Fibroblast of lung (primary cell): ENCODE measurements at regions not wholly inside any gene's neighbourhood (a gene's known extent, or its start where the extent isn't known, plus 50 kb on each side); places are given as distances from the start of the nearest gene placed in this dataset.

Source experiments
- DNase-seq, 2 donors: peaks; one replicate each; pipeline versions ENCODE4 v3.0.0 to v3.0.0-alpha.2; 2010; ENCODE audit warnings: low read depth in 2 of 2
- H2AFZ ChIP-seq: 2 replicates; pipeline ENCODE4 v1.5.1; 2012; ENCODE audit warnings: low read length, control low read depth, inconsistent platforms
- H3K27ac ChIP-seq: 2 replicates; pipeline ENCODE4 v1.5.1; 2011; ENCODE audit warnings: low read length, control low read depth; ENCODE audit not compliant: insufficient read depth
- H3K27me3 ChIP-seq: 2 replicates; pipeline ENCODE4 v1.5.1; 2011; ENCODE audit warnings: mild to moderate bottlenecking, low read length; ENCODE audit not compliant: control insufficient read depth, insufficient read depth
- H3K36me3 ChIP-seq: 2 replicates; pipeline ENCODE4 v1.5.1; 2011; ENCODE audit warnings: low read length; ENCODE audit not compliant: control insufficient read depth, insufficient read depth
- H3K4me1 ChIP-seq: 2 replicates; pipeline ENCODE4 v1.5.1; 2011; ENCODE audit warnings: low read length; ENCODE audit not compliant: control insufficient read depth, insufficient read depth; ENCODE audit errors: extremely low read depth
- H3K4me2 ChIP-seq: 2 replicates; pipeline ENCODE4 v1.5.1; 2011; ENCODE audit warnings: low read length, control low read depth; ENCODE audit not compliant: insufficient read depth; ENCODE audit errors: extremely low read depth
- H3K4me3 ChIP-seq, 4 experiments: fragments of 200-600 bp in 1 of 4; sonication (generic) in 1 of 4; replicated peaks in 1 of 4; 2 replicates each; pipeline ENCODE4 v1.5.1; 2011 to 2016; ENCODE audit warnings: low read length in 4 of 4, low read depth in 3 of 4, mild to moderate bottlenecking in 3 of 4, control low read depth in 2 of 4, inconsistent platforms in 1 of 4, mixed read lengths in 1 of 4; ENCODE audit not compliant: insufficient read depth in 1 of 4; ENCODE audit errors: control extremely low read depth in 1 of 4
- H3K79me2 ChIP-seq: 2 replicates; pipeline ENCODE4 v1.5.1; 2012; ENCODE audit warnings: mild to moderate bottlenecking, low read length, inconsistent platforms; ENCODE audit not compliant: control insufficient read depth, insufficient read depth
- H3K9ac ChIP-seq: 2 replicates; pipeline ENCODE4 v1.5.1; 2011; ENCODE audit warnings: mild to moderate bottlenecking, low read length, control low read depth; ENCODE audit not compliant: insufficient read depth
- H3K9me3 ChIP-seq: 2 replicates; pipeline ENCODE4 v1.5.1; 2012; ENCODE audit warnings: low read depth, low read length; ENCODE audit not compliant: control insufficient read depth, insufficient read depth
- H4K20me1 ChIP-seq: 2 replicates; pipeline ENCODE4 v1.5.1; 2011; ENCODE audit warnings: low read length; ENCODE audit not compliant: control insufficient read depth, insufficient read depth; ENCODE audit errors: extremely low read depth
- CTCF ChIP-seq, 2 donors: IDR thresholded peaks in 1 of 2; conservative IDR thresholded peaks in 1 of 2; 1 replicate in 1 of 2; 2 replicates in 1 of 2; pipeline ENCODE4 v1.5.1; 2011 to 2012; ENCODE audit warnings: low read length in 2 of 2, control low read depth in 1 of 2, inconsistent platforms in 1 of 2, low read depth in 1 of 2, mild to moderate bottlenecking in 1 of 2
- EZH2 ChIP-seq: IDR thresholded peaks from 2 replicates; pipeline ENCODE4 v1.5.1; 2012; ENCODE audit warnings: low read length, control low read depth, mild to moderate bottlenecking; ENCODE audit errors: missing control alignments

GRCh38 chr18:75343389-75343788 is 84.1 kb downstream of the SMIM21 start:
- Histone ChIP-seq H3K79me2 (no peaks in the 10 kb centered on the region), H4K20me1 (no peaks in the 10 kb centered on the region), H3K9me3 (no peaks in the 10 kb centered on the region), H2AFZ (no peak overlapping the region), H3K27ac (no peak overlapping the region), H3K4me2 (no peak overlapping the region), H3K36me3 (no peaks in the 10 kb centered on the region), H3K4me3 (no peak overlapping the region), H3K4me1 (no peaks in the 10 kb centered on the region), H3K9ac (no peak overlapping the region), H3K27me3 (no peaks in the 10 kb centered on the region)
- TF ChIP-seq EZH2 = no peak
- no peak for TF ChIP-seq CTCF (conservative IDR thresholded peaks at IDR 0.05 in 1 of 2, IDR thresholded peaks at IDR 0.05 in 1 of 2; ENCODE audit: low read depth in 1 of 2, low read length in 2 of 2)
- no peak for DNase-seq

- no peaks in the 10 kb centered on the region for H3K27me3 ChIP-seq
- no peak overlapping the region for H3K4me2 ChIP-seq
- H3K36me3 ChIP-seq = no peaks in the 10 kb centered on the region
- TF ChIP-seq CTCF (conservative IDR thresholded peaks at IDR 0.05 in 1 of 2, IDR thresholded peaks at IDR 0.05 in 1 of 2; ENCODE audit: low read depth in 1 of 2, low read length in 2 of 2) (no peak), EZH2 (no peak)
- no peak overlapping the region for H3K4me3 ChIP-seq
- H4K20me1 ChIP-seq = no peaks in the 10 kb centered on the region
- no peaks in the 10 kb centered on the region for H3K4me1 ChIP-seq
- DNase-seq = no peak
- H3K79me2 ChIP-seq = no peaks in the 10 kb centered on the region
- H3K9ac ChIP-seq = no peak overlapping the region
- no peaks in the 10 kb centered on the region for H3K9me3 ChIP-seq
- H2AFZ ChIP-seq = no peak overlapping the region
- H3K27ac ChIP-seq = no peak overlapping the region
Observed at GRCh38 chr18:75341897-75342296, 85.6 kb downstream of the SMIM21 start.

DNA sequence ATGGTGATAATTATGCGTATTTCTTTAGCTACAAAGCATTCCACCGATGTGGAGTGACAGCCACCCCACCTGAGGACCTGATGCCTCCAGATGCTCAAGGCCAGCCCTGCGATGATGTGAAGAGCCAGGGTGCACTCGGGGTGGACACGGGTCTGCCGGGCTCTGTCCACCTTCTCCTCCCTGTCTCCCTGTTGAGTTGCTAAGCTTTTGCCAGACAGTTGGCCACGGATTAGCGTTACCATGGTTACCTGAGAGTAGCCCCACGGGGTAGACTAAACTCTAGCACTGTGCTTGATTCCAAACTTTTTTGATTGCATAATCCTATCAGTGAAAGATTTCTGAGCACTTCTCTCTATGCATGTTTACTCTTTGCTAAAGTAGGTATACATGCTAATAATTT is 86.2 kb downstream of the SMIM21 start:
- Histone ChIP-seq H3K9me3 (no peaks in the 10 kb centered on the region), H3K79me2 (no peaks in the 10 kb centered on the region), H3K9ac (no peak overlapping the region), H3K4me2 (no peak overlapping the region), H3K27ac (no peak overlapping the region), H2AFZ (no peak overlapping the region), H3K36me3 (no peaks in the 10 kb centered on the region), H3K4me3 (no peak overlapping the region), H4K20me1 (no peaks in the 10 kb centered on the region), H3K27me3 (no peaks in the 10 kb centered on the region), H3K4me1 (no peaks in the 10 kb centered on the region)
- TF ChIP-seq EZH2 (no peak), CTCF (conservative IDR thresholded peaks at IDR 0.05 in 1 of 2, IDR thresholded peaks at IDR 0.05 in 1 of 2; ENCODE audit: low read depth in 1 of 2, low read length in 2 of 2) (no peak)
- peak; percentile 10 to 11 for DNase-seq
